Cardiac muscle cell (in vitro differentiated cells and primary cell): ENCODE measurements at regions not wholly inside any gene's neighbourhood (a gene's known extent, or its start where the extent isn't known, plus 50 kb on each side); places are given as distances from the start of the nearest gene placed in this dataset.

ENCODE experiments used
- DNase-seq, 2 donors: peaks; one replicate each; pipeline versions ENCODE4 v3.0.0 to v3.0.0-alpha.2; 2010 to 2017; ENCODE audit warnings: low read depth in 1 of 2, low spot score in 1 of 2
- H3K27ac ChIP-seq: fragments of 200-600 bp; sonication (generic); 2 replicates; pipeline ENCODE4 v1.5.1; 2016
- H3K27me3 ChIP-seq: fragments of 200-600 bp; sonication (generic); 2 replicates; pipeline ENCODE4 v1.6.0; 2016; ENCODE audit warnings: control low read depth
- H3K36me3 ChIP-seq: fragments of 200-600 bp; sonication (generic); 2 replicates; pipeline ENCODE4 v1.5.1; 2016; ENCODE audit warnings: control low read depth
- H3K4me1 ChIP-seq: fragments of 200-600 bp; sonication (generic); 2 replicates; pipeline ENCODE4 v1.8.1; 2017; ENCODE audit warnings: low read depth, mild to moderate bottlenecking, mixed run types
- H3K4me3 ChIP-seq: fragments of 200-600 bp; sonication (generic); 2 replicates; pipeline ENCODE4 v1.5.1; 2016; ENCODE audit warnings: mild to moderate bottlenecking
- H3K9me3 ChIP-seq: fragments of 200-600 bp; sonication (generic); 2 replicates; pipeline ENCODE4 v1.5.1; 2017; ENCODE audit warnings: low read depth, mild to moderate bottlenecking, control low read depth
- TF ChIP-seq, protein P1 (sequence below): IDR thresholded peaks from 2 replicates; pipeline ENCODE4 v1.5.1; 2012; ENCODE audit warnings: low read depth, mild to moderate bottlenecking, low read length

DNA sequence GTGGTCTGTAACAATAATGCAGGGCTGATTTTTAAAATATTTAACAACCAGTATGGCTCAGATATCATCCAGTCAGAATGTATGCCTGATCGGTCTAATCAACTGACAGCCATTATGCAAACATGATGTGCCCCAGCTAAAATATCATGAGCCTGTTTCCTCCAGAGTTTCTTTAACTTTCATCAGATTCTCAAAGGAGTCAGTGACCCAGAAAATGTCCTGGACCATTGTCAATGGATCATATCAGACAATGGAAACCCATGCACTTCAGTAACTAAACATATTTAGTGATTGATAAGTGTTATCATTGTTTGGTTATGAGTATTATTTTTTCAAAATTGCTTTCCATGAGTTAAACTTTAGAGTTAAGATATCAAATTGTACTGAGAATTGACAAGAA, 173.5 kb downstream of the LMBRD1 start:
- Histone ChIP-seq H3K4me3 (no peak overlapping the region), H3K9me3 (no peaks in the 10 kb centered on the region), H3K27ac (no peak overlapping the region), H3K4me1 (no peaks in the 10 kb centered on the region), H3K27me3 (no peaks in the 10 kb centered on the region), H3K36me3 (no peaks in the 10 kb centered on the region)
- DNase-seq: no peak
- TF ChIP-seq, protein P1, sequence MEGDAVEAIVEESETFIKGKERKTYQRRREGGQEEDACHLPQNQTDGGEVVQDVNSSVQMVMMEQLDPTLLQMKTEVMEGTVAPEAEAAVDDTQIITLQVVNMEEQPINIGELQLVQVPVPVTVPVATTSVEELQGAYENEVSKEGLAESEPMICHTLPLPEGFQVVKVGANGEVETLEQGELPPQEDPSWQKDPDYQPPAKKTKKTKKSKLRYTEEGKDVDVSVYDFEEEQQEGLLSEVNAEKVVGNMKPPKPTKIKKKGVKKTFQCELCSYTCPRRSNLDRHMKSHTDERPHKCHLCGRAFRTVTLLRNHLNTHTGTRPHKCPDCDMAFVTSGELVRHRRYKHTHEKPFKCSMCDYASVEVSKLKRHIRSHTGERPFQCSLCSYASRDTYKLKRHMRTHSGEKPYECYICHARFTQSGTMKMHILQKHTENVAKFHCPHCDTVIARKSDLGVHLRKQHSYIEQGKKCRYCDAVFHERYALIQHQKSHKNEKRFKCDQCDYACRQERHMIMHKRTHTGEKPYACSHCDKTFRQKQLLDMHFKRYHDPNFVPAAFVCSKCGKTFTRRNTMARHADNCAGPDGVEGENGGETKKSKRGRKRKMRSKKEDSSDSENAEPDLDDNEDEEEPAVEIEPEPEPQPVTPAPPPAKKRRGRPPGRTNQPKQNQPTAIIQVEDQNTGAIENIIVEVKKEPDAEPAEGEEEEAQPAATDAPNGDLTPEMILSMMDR: no peak

DNA sequence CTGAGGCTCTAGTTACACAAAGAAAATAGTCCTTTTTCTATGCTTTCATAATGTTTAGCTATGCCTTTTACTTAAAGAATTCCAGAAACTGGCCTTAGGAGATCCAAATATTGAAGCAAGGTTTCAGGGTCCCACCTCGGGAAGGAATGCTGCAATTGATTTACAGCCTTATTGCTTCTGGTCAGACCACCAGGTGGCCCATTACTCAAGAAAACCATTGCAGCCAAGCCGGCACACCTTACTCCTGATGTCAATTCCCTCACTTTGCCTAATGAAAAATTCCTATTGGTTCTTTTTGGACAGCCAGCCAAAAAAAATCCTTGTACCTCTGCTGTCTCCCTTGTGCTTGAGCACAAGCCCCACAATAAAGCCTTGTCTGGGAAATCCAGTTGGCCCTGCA, 173.9 kb downstream of the LMBRD1 start:
- Histone ChIP-seq H3K9me3 (no peaks in the 10 kb centered on the region), H3K27me3 (no peaks in the 10 kb centered on the region), H3K4me1 (no peaks in the 10 kb centered on the region), H3K4me3 (no peak overlapping the region), H3K27ac (no peak overlapping the region), H3K36me3 (no peaks in the 10 kb centered on the region)
- no peak for DNase-seq
- TF ChIP-seq, protein P1: no peak

DNA sequence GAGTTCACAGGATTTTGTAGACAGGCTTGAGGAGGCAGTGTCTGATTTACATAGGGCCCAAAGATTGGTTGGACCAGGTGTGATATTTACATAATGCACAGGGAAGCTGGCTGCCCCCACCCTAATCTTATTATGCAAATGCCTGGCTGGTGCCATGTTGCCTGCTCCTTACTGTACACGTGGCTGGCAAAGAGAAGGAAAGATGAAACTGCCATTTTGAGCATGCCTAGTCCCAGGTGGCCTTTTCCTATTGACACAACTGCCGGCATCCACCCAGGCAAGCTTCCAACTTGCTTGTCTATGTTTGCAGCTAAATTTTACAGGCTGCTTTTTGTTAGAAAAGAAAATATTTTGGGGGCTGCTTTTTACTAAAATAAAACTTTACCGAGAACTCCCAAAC, 174.6 kb downstream of the LMBRD1 start:
- H3K4me1 ChIP-seq: no peaks in the 10 kb centered on the region
- H3K9me3 ChIP-seq: no peaks in the 10 kb centered on the region
- no peak for DNase-seq
- no peaks in the 10 kb centered on the region for H3K27me3 ChIP-seq
- no peaks in the 10 kb centered on the region for H3K36me3 ChIP-seq
- no peak overlapping the region for H3K27ac ChIP-seq
- H3K4me3 ChIP-seq: no peak overlapping the region
- TF ChIP-seq, protein P1: no peak

DNA sequence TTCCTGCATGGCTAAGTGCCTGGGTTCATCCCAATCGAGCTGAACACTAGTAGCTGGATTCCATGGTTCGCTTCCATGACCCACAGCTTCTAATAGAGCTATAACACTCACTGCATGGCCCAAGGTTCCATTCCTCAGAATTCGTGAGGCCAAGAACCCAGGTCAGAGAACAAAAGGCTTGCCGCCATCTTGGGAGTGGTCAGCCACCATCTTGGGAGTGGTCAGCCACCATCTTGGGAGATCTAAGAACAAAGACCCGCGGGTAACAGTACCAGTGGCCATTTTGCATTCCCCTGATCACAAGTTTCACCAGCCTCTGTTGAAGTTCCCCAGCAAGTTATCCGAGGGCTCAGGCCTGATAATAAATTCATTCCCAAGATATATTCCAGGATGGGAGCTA, 179.6 kb downstream of the LMBRD1 start:
- Histone ChIP-seq H3K4me1 (no peaks in the 10 kb centered on the region), H3K27ac (no peak overlapping the region), H3K27me3 (no peaks in the 10 kb centered on the region), H3K36me3 (no peaks in the 10 kb centered on the region), H3K9me3 (no peaks in the 10 kb centered on the region), H3K4me3 (no peak overlapping the region)
- DNase-seq: no peak
- TF ChIP-seq, protein P1: no peak

DNA sequence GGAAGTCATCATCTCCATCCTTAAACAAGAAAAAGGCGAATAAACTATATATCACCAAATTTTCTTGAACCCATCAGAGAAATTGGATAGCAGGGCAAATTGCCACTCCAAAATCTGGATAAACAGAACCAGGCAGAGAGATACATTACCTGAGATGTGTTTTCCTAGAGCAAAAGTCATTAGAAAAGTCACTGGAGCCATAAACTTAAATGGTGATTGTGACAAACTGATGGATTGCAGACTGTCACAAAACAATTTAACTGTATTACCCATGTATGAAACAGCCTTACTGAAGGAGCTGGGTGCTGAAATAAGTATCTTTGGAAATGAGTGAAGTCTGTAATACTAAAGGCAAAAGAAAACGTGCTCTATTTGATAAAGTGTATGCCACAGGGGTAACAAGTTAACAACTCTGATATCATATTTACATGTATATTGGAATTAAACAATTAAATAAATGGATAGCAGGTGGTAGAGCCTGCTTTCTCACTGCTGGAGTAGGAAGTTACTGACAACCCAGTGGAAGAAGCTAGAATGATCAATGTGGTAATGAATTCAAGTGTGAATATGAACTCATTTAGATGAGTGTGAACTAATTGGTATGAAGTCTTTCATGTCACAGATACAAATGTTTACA, 186.9 kb downstream of the LMBRD1 start:
- TF ChIP-seq, protein P1: no peak
- Histone ChIP-seq H3K27me3 (no peaks in the 10 kb centered on the region), H3K27ac (no peak overlapping the region), H3K9me3 (no peaks in the 10 kb centered on the region), H3K36me3 (no peaks in the 10 kb centered on the region), H3K4me1 (no peaks in the 10 kb centered on the region), H3K4me3 (no peak overlapping the region)
- no peak for DNase-seq
